SK-N-SH (cell line): ENCODE measurements at regions not wholly inside any gene's neighbourhood (a gene's known extent, or its start where the extent isn't known, plus 50 kb on each side); places are given as distances from the start of the nearest gene placed in this dataset.

Experiments
- CTCF ChIA-PET: fragments of 300-600, 350-600 bp; formaldehyde crosslinking; extraction: SDS; loops from one replicate; lab custom pipeline; 2021; lab: Yijun Ruan, JAX
- POLR2A ChIA-PET: fragments of 350-600 bp; sonication (Branson Sonifier 250); formaldehyde crosslinking; extraction: SDS; loops from one replicate; lab custom pipeline; 2020; ENCODE audit warnings: antibody characterized with exemption, inconsistent platforms; lab: Yijun Ruan, JAX
- DNase-seq: peaks from one replicate; pipeline ENCODE4 v3.0.0; 2012
- H2AFZ ChIP-seq: fragments of 200-600 bp; sonication (generic); 2 replicates; pipeline ENCODE4 v1.8.1; 2016; ENCODE audit warnings: antibody characterized with exemption, mild to moderate bottlenecking, low read depth
- H3F3A ChIP-seq: fragments of 200-600 bp; sonication (generic); replicated peaks from 2 replicates; pipeline ENCODE3; 2016; ENCODE audit warnings: antibody characterized with exemption, mild to moderate bottlenecking; ENCODE audit not compliant: insufficient read depth
- H3K27ac ChIP-seq, 2 experiments: fragments of 200-500 bp in 1 of 2; fragments of 200-600 bp in 1 of 2; sonication (Bioruptor generic) in 1 of 2; sonication (generic), shearing (Covaris generic) in 1 of 2; 2 replicates each; pipeline versions ENCODE4 v1.5.1 to v1.6.1; 2014 to 2016; ENCODE audit warnings: low read depth in 2 of 2, inconsistent platforms in 1 of 2, low read length in 1 of 2, mild to moderate bottlenecking in 1 of 2, mixed read lengths in 1 of 2
- H3K27me3 ChIP-seq: fragments of 200-600 bp; sonication (generic), shearing (Covaris generic); 2 replicates; pipeline ENCODE4 v1.6.1; 2016; ENCODE audit warnings: mixed run types; ENCODE audit not compliant: insufficient read depth
- H3K36me3 ChIP-seq, 2 experiments: fragments of 200-500 bp in 1 of 2; fragments of 200-600 bp in 1 of 2; sonication (Bioruptor generic) in 1 of 2; sonication (generic) in 1 of 2; replicated peaks in 1 of 2; 2 replicates each; pipeline versions ENCODE3 to v1.5.1; 2014 to 2016; ENCODE audit warnings: low read length in 1 of 2, mild to moderate bottlenecking in 1 of 2; ENCODE audit not compliant: insufficient read depth in 2 of 2, control insufficient read depth in 1 of 2
- H3K4me1 ChIP-seq, 2 experiments: fragments of 200-500 bp in 1 of 2; fragments of 200-600 bp in 1 of 2; sonication (Bioruptor generic) in 1 of 2; sonication (generic), shearing (Covaris generic) in 1 of 2; 2 replicates each; pipeline versions ENCODE4 v1.5.1 to v1.6.1; 2014 to 2016; ENCODE audit warnings: low read depth in 1 of 2, low read length in 1 of 2, mixed run types in 1 of 2; ENCODE audit not compliant: insufficient read depth in 2 of 2, control insufficient read depth in 1 of 2
- H3K4me2 ChIP-seq: fragments of 200-600 bp; sonication (generic), shearing (Covaris generic); 2 replicates; pipeline ENCODE4 v1.6.1; 2017; ENCODE audit warnings: mixed run types
- H3K4me3 ChIP-seq, 2 experiments: fragments of 200-500 bp in 1 of 2; fragments of 200-600 bp in 1 of 2; sonication (Bioruptor generic) in 1 of 2; sonication (generic), shearing (Covaris generic) in 1 of 2; 2 replicates each; pipeline versions ENCODE4 v1.5.1 to v1.8.1; 2014 to 2016; ENCODE audit warnings: low read depth in 2 of 2, inconsistent platforms in 1 of 2, low read length in 1 of 2, mild to moderate bottlenecking in 1 of 2, mixed read lengths in 1 of 2, moderate library complexity in 1 of 2
- H3K79me2 ChIP-seq: fragments of 200-600 bp; sonication (generic); 2 replicates; pipeline ENCODE4 v1.8.1; 2017; ENCODE audit warnings: mild to moderate bottlenecking; ENCODE audit not compliant: insufficient read depth
- H3K9ac ChIP-seq: fragments of 200-600 bp; sonication (generic); 2 replicates; pipeline ENCODE4 v1.6.1; 2017; ENCODE audit warnings: mixed run types
- H3K9me2 ChIP-seq: fragments of 200-600 bp; sonication (generic); 2 replicates; pipeline ENCODE4 v1.6.1; 2017; ENCODE audit warnings: mixed run types
- H3K9me3 ChIP-seq: fragments of 200-600 bp; sonication (generic); 2 replicates; pipeline ENCODE4 v1.6.1; 2017; ENCODE audit warnings: mixed run types, mild to moderate bottlenecking, moderate library complexity
- H4K20me1 ChIP-seq: fragments of 200-600 bp; sonication (generic); 2 replicates; pipeline ENCODE4 v1.6.1; 2017; ENCODE audit warnings: mild to moderate bottlenecking, mixed run types; ENCODE audit not compliant: insufficient read depth
- CHD2 ChIP-seq: fragments of 150-350 bp; IDR thresholded peaks from 2 replicates; pipeline ENCODE4 v1.6.1; 2018; ENCODE audit warnings: low read length; ENCODE audit not compliant: partially characterized antibody
- EP300 ChIP-seq, 2 experiments: IDR thresholded peaks; 2 replicates each; pipeline versions ENCODE4 v1.4.0 to v1.6.1; 2012; ENCODE audit warnings: borderline replicate concordance in 1 of 2, low read depth in 1 of 2, low read length in 1 of 2
- FOXM1 ChIP-seq: IDR thresholded peaks from 2 replicates; pipeline ENCODE4 v1.4.0; 2012; ENCODE audit warnings: low read depth, mild to moderate bottlenecking
- GATA2 ChIP-seq: sonication (generic); formaldehyde crosslinking; IDR thresholded peaks from 2 replicates; pipeline ENCODE4 v1.5.0; 2020; ENCODE audit warnings: mild to moderate bottlenecking, missing genetic modification reagents
- JUND ChIP-seq: IDR thresholded peaks from 2 replicates; pipeline ENCODE4 v1.4.0; 2012
- NFIC ChIP-seq: IDR thresholded peaks from 2 replicates; pipeline ENCODE4 v1.4.0; 2012; ENCODE audit warnings: borderline replicate concordance
- NRF1 ChIP-seq: IDR thresholded peaks from 2 replicates; pipeline ENCODE4 v1.6.1; 2012; ENCODE audit warnings: low read depth, mild to moderate bottlenecking, low read length
- POLR2AphosphoS5 ChIP-seq: IDR thresholded peaks from 2 replicates; pipeline ENCODE4 v1.6.1; 2012; ENCODE audit warnings: low read depth, low read length
- RAD21 ChIP-seq: IDR thresholded peaks from 2 replicates; pipeline ENCODE4 v1.6.1; 2012; ENCODE audit warnings: mild to moderate bottlenecking, low read length
- RCOR1 ChIP-seq: fragments of 150-350 bp; IDR thresholded peaks from 2 replicates; pipeline ENCODE4 v1.6.1; 2017; ENCODE audit warnings: antibody characterized with exemption, low read length
- REST ChIP-seq: IDR thresholded peaks from 2 replicates; pipeline ENCODE4 v1.6.1; 2012; ENCODE audit warnings: mild to moderate bottlenecking, low read depth, low read length, moderate library complexity
- RXRA ChIP-seq: IDR thresholded peaks from 2 replicates; pipeline ENCODE4 v1.4.0; 2012; ENCODE audit warnings: low read depth, mild to moderate bottlenecking, borderline replicate concordance
- TCF12 ChIP-seq: IDR thresholded peaks from 2 replicates; pipeline ENCODE4 v1.4.0; 2012
- TEAD4 ChIP-seq: IDR thresholded peaks from 2 replicates; pipeline ENCODE4 v1.4.0; 2012; ENCODE audit warnings: mild to moderate bottlenecking, borderline replicate concordance; ENCODE audit not compliant: insufficient read depth
- USF1 ChIP-seq: IDR thresholded peaks from 2 replicates; pipeline ENCODE4 v1.4.0; 2012; ENCODE audit warnings: low read depth, borderline replicate concordance
- USF2 ChIP-seq: fragments of 150-350 bp; IDR thresholded peaks from 2 replicates; pipeline ENCODE4 v1.6.1; 2017; ENCODE audit warnings: antibody characterized with exemption, low read length, low read depth, borderline replicate concordance
- WGBS: methylation state at CpG from one replicate; pipeline ENCODE4 v1.1.6; 2017; ENCODE audit warnings: low lambda C conversion rate; 5-methylcytosine and 5-hydroxymethylcytosine counted together

- Histone ChIP-seq H3K4me2 (no peak overlapping the region), H3K79me2 (no peaks in the 10 kb centered on the region), H3F3A (no peaks in the 10 kb centered on the region), H3K36me3 (no peaks in the 10 kb centered on the region), H4K20me1 (no peaks in the 10 kb centered on the region), H3K27ac (no peak overlapping the region), H2AFZ (no peak overlapping the region), H3K4me1 (no peaks in the 10 kb centered on the region; a peak in 1 of 4 replicates), H3K9ac (no peak overlapping the region), H3K9me3 (no peaks in the 10 kb centered on the region), H3K4me3 (no peak overlapping the region), H3K27me3 (no peaks in the 10 kb centered on the region), H3K9me2 (no peaks in the 10 kb centered on the region)
- 17% methylated on average over 16 of the region's 16 CpGs for WGBS
- ChIA-PET CTCF (no interaction called here), POLR2A (no interaction called here)
- TF ChIP-seq REST (no peak), FOXM1 (no peak), USF1 (no peak), EP300 (IDR thresholded peaks at IDR 0.05; ENCODE audit: borderline replicate concordance in 1 of 2, low read depth in 1 of 2, low read length in 1 of 2) (no peak), NFIC (no peak), POLR2AphosphoS5 (no peak), TCF12 (no peak), CHD2 (no peak)
- DNase-seq = no peak
These were observed 221.1 kb downstream of the GALR1 start for GRCh38 chr18:77470569-77471413.

- Histone ChIP-seq H2AFZ (no peak overlapping the region), H4K20me1 (no peaks in the 10 kb centered on the region), H3K79me2 (no peaks in the 10 kb centered on the region), H3K4me2 (no peak overlapping the region), H3K9ac (no peak overlapping the region), H3K4me1 (no peaks in the 10 kb centered on the region; a peak in 1 of 4 replicates), H3K27me3 (no peaks in the 10 kb centered on the region), H3K4me3 (no peak overlapping the region), H3K9me2 (no peaks in the 10 kb centered on the region), H3F3A (no peaks in the 10 kb centered on the region), H3K36me3 (no peaks in the 10 kb centered on the region), H3K27ac (no peak overlapping the region), H3K9me3 (no peaks in the 10 kb centered on the region)
- DNase-seq = no peak
- POLR2A ChIA-PET = no interaction called here
- CTCF ChIA-PET = no interaction called here
- TF ChIP-seq RXRA (no peak), NRF1 (no peak), USF1 (no peak), RCOR1 (no peak), RAD21 (no peak), TEAD4 (no peak), USF2 (no peak), JUND (no peak), GATA2 (CRISPR knock-in tag) (no peak), CHD2 (no peak)
- WGBS = 7% methylated on average over 1 of the region's 1 CpG
These were observed 222.9 kb downstream of the GALR1 start for GRCh38 chr18:77472509-77472908.
